Calu3 (cell line): ENCODE measurements at regions not wholly inside any gene's neighbourhood (a gene's known extent, or its start where the extent isn't known, plus 50 kb on each side); places are given as distances from the start of the nearest gene placed in this dataset.

ENCODE experiments used
- BruUV-seq: library from RNA; stranded (reverse); fragments of 400-500 nt; replicated peaks from 2 replicates; lab custom pipeline; 2021; lab: Mats Ljungman, UMichigan
- CTCF ChIA-PET: fragments of 300-600 bp; sonication (Branson Sonifier 250); formaldehyde crosslinking; loops from one replicate; lab custom pipeline; 2022; ENCODE audit warnings: antibody characterized with exemption; lab: Charles Lee
- DNase-seq: peaks from one replicate; pipeline ENCODE4 v3.0.0; 2022
- H3K27ac Mint-ChIP-seq: one replicate; pipeline ENCODE4 v1.8.0; 2022; ENCODE audit warnings: mixed read lengths; ENCODE audit not compliant: unreplicated experiment
- H3K27me3 Mint-ChIP-seq: one replicate; pipeline ENCODE4 v1.8.0; 2022; ENCODE audit warnings: mixed read lengths; ENCODE audit not compliant: unreplicated experiment
- H3K36me3 Mint-ChIP-seq: one replicate; pipeline ENCODE4 v1.8.0; 2022; ENCODE audit warnings: mild to moderate bottlenecking, moderate library complexity, mixed read lengths; ENCODE audit not compliant: insufficient read depth, unreplicated experiment
- H3K4me1 Mint-ChIP-seq: one replicate; pipeline ENCODE4 v1.8.0; 2022; ENCODE audit warnings: mild to moderate bottlenecking, low read depth, mixed read lengths; ENCODE audit not compliant: unreplicated experiment
- H3K4me3 Mint-ChIP-seq: one replicate; pipeline ENCODE4 v1.8.0; 2022; ENCODE audit warnings: mild to moderate bottlenecking, low read depth, moderate library complexity, mixed read lengths; ENCODE audit not compliant: unreplicated experiment
- H3K9me3 Mint-ChIP-seq: one replicate; pipeline ENCODE4 v1.8.0; 2022; ENCODE audit warnings: low read depth, mixed read lengths; ENCODE audit not compliant: unreplicated experiment
- CTCF ChIP-seq: fragments of 200-600 bp; IDR thresholded peaks from one replicate; pipeline ENCODE4 v1.8.0; 2022; ENCODE audit warnings: antibody characterized with exemption; ENCODE audit not compliant: unreplicated experiment
- intact Hi-C: fragments of 100-400 bp; cut with micrococcal nuclease; formaldehyde crosslinking; loops from one replicate; pipeline ENCODE4 v1.10.0; 2022; ENCODE audit not compliant: unreplicated experiment

- TF ChIP-seq CTCF = no peak
- peaks cover 81% of the 10 kb centered on the region for H3K4me1 Mint-ChIP-seq
- H3K4me3 Mint-ChIP-seq = no peak overlapping the region
- CTCF ChIA-PET = no interaction called here
- no peaks in the 10 kb centered on the region for H3K27me3 Mint-ChIP-seq
- BruUV-seq = no TSS peak
- peaks cover 14% of the 10 kb centered on the region for H3K36me3 Mint-ChIP-seq
- H3K27ac Mint-ChIP-seq = no peak overlapping the region
- DNase-seq = no peak
- intact Hi-C loops = no loop called here
- H3K9me3 Mint-ChIP-seq = peaks cover 3% of the 10 kb centered on the region
Measured at GRCh38 chr6:47102331-47102730, 60.2 kb upstream of the ADGRF1 start.

- DNase-seq = no peak
- no peak overlapping the region for H3K4me3 Mint-ChIP-seq
- H3K36me3 Mint-ChIP-seq = no peaks in the 10 kb centered on the region
- intact Hi-C loops = no loop called here
- BruUV-seq = no TSS peak
- peaks cover 71% of the 10 kb centered on the region for H3K4me1 Mint-ChIP-seq
- H3K9me3 Mint-ChIP-seq = peaks cover 3% of the 10 kb centered on the region
- CTCF ChIA-PET = interaction anchor here (1.5 to 2.3 kb wide), 2 partner anchors 65 to 144 kb away, joined by 3 to 11 read pairs; no protein-coding TSS in a partner anchor
- TF ChIP-seq CTCF = no peak
- H3K27ac Mint-ChIP-seq = peak overlapping the region; percentile 37
- no peaks in the 10 kb centered on the region for H3K27me3 Mint-ChIP-seq
Measured at GRCh38 chr6:47098570-47098993, 56.5 kb upstream of the ADGRF1 start.

GRCh38 chr6:47097092-47097945 is 55.2 kb upstream of the ADGRF1 start:
- peak overlapping the region; percentile 37 for H3K27ac Mint-ChIP-seq
- peak; percentile 78 for DNase-seq
- intact Hi-C loops = loop anchor here (1.0 to 2.0 kb wide), 4 partner anchors 37 to 213 kb away; no protein-coding TSS in a partner anchor
- no peaks in the 10 kb centered on the region for H3K36me3 Mint-ChIP-seq
- no TSS peak for BruUV-seq
- peaks cover 3% of the 10 kb centered on the region for H3K9me3 Mint-ChIP-seq
- no peaks in the 10 kb centered on the region for H3K27me3 Mint-ChIP-seq
- peak; percentile 64 for TF ChIP-seq CTCF
- no peak overlapping the region for H3K4me3 Mint-ChIP-seq
- CTCF ChIA-PET = interaction anchor here (0.7 to 2.6 kb wide), 11 partner anchors 9 to 310 kb away, joined by 3 to 12 read pairs (median 3); no protein-coding TSS in a partner anchor
- H3K4me1 Mint-ChIP-seq = peaks cover 63% of the 10 kb centered on the region

GRCh38 chr6:47096211-47096895 is 54.2 kb upstream of the ADGRF1 start:
- no peaks in the 10 kb centered on the region for H3K27me3 Mint-ChIP-seq
- peak overlapping the region; percentile 43 for H3K27ac Mint-ChIP-seq
- peak overlapping the region; percentile 7 for H3K4me3 Mint-ChIP-seq
- intact Hi-C loops = loop anchor here (2.0 kb wide), 3 partner anchors 38 to 138 kb away; no protein-coding TSS in a partner anchor
- H3K9me3 Mint-ChIP-seq = peaks cover 3% of the 10 kb centered on the region
- CTCF ChIA-PET = interaction anchor here (1.2 to 2.6 kb wide), 4 partner anchors 10 to 311 kb away, joined by 3 to 12 read pairs (median 8); no protein-coding TSS in a partner anchor
- H3K36me3 Mint-ChIP-seq = no peaks in the 10 kb centered on the region
- H3K4me1 Mint-ChIP-seq = peaks cover 58% of the 10 kb centered on the region
- DNase-seq = no peak
- TF ChIP-seq CTCF = no peak
- BruUV-seq = no TSS peak
